ENCODE measurements at regions not wholly inside any gene's neighbourhood (a gene's known extent, or its start where the extent isn't known, plus 50 kb on each side); places are given as distances from the start of the nearest gene placed in this dataset.

DNA sequence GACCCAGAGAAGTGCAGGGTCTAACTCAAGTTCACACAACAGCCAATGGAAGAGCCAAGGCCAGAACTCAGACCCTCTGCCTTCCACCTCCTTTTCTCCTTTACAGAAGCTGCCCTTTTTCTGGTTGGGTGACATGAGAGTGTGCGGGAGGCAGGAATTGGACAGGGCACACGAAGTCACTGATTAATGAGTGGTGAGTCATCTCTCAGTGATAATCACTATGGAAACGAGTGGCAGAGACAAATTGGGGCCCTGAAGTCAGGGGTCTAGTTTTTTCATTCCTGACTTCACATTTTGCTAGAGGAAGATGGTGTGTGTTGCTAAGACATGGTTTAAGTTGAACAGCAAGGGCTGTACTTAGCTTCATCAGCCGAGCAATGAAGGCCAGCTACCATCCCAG is 312.7 kb upstream of the CCL2 start:
- no peak for TF ChIP-seq ZBTB7A (IDR thresholded peaks at IDR 0.05; ENCODE audit: low read depth)
- TF ChIP-seq, protein P1, sequence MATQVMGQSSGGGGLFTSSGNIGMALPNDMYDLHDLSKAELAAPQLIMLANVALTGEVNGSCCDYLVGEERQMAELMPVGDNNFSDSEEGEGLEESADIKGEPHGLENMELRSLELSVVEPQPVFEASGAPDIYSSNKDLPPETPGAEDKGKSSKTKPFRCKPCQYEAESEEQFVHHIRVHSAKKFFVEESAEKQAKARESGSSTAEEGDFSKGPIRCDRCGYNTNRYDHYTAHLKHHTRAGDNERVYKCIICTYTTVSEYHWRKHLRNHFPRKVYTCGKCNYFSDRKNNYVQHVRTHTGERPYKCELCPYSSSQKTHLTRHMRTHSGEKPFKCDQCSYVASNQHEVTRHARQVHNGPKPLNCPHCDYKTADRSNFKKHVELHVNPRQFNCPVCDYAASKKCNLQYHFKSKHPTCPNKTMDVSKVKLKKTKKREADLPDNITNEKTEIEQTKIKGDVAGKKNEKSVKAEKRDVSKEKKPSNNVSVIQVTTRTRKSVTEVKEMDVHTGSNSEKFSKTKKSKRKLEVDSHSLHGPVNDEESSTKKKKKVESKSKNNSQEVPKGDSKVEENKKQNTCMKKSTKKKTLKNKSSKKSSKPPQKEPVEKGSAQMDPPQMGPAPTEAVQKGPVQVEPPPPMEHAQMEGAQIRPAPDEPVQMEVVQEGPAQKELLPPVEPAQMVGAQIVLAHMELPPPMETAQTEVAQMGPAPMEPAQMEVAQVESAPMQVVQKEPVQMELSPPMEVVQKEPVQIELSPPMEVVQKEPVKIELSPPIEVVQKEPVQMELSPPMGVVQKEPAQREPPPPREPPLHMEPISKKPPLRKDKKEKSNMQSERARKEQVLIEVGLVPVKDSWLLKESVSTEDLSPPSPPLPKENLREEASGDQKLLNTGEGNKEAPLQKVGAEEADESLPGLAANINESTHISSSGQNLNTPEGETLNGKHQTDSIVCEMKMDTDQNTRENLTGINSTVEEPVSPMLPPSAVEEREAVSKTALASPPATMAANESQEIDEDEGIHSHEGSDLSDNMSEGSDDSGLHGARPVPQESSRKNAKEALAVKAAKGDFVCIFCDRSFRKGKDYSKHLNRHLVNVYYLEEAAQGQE (IDR thresholded peaks at IDR 0.05; ENCODE audit: low read depth): no peak

Data from Ishikawa (cell line).